Body of pancreas (tissue), 4 donors: ENCODE measurements at regions not wholly inside any gene's neighbourhood (a gene's known extent, or its start where the extent isn't known, plus 50 kb on each side); places are given as distances from the start of the nearest gene placed in this dataset.

Experiments
- POLR2A ChIP-seq, 3 donors: fragments of 450-650 bp; IDR thresholded peaks; one replicate each; pipeline ENCODE4 v1.6.1; 2016; ENCODE audit warnings: antibody characterized with exemption in 3 of 3, mild to moderate bottlenecking in 2 of 3
- TF ChIP-seq, protein P1 (sequence below), 7 experiments: fragments of 450-650 bp in 4 of 7; fragments of 200-600 bp in 3 of 7; sonication (generic) in 3 of 7; IDR thresholded peaks; one replicate each; pipeline ENCODE4 v1.5.1; 2016 to 2019; ENCODE audit warnings: antibody characterized with exemption in 7 of 7

GRCh38 chr1:30484668-30485067 lies 238.7 kb downstream of the MATN1 start:
- TF ChIP-seq, protein P1, sequence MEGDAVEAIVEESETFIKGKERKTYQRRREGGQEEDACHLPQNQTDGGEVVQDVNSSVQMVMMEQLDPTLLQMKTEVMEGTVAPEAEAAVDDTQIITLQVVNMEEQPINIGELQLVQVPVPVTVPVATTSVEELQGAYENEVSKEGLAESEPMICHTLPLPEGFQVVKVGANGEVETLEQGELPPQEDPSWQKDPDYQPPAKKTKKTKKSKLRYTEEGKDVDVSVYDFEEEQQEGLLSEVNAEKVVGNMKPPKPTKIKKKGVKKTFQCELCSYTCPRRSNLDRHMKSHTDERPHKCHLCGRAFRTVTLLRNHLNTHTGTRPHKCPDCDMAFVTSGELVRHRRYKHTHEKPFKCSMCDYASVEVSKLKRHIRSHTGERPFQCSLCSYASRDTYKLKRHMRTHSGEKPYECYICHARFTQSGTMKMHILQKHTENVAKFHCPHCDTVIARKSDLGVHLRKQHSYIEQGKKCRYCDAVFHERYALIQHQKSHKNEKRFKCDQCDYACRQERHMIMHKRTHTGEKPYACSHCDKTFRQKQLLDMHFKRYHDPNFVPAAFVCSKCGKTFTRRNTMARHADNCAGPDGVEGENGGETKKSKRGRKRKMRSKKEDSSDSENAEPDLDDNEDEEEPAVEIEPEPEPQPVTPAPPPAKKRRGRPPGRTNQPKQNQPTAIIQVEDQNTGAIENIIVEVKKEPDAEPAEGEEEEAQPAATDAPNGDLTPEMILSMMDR (IDR thresholded peaks at IDR 0.05) = no peak
- TF ChIP-seq POLR2A (IDR thresholded peaks at IDR 0.05) = no peak
